ENCODE measurements at regions not wholly inside any gene's neighbourhood (a gene's known extent, or its start where the extent isn't known, plus 50 kb on each side); places are given as distances from the start of the nearest gene placed in this dataset.
"Not testable (repeated sequence)": the region's sequence is repeated elsewhere in the genome, so short reads cannot be mapped to it uniquely, and the experiment has no call there.

DNA sequence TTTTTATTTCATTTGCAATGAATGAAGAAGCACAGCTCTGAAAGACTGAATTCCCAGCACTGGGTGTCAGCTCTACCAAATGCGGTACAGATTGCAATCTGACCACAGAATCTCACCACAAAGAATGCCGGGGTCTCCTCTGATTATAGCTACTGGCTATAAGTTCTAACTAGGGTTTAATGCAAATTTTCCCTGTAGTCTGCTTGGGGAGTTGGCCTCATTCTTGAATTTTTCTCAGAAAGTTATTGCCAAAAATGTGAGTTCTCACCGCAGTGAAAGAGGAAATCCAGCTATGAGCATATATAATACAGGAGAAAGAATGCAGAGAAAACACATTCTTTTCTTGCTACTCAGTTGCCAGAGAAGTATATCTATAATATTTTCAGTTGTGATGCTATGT lies 1255.7 kb upstream of the LRRTM3 start:
- no peak for TF ChIP-seq CTCF (IDR thresholded peaks at IDR 0.05; ENCODE audit: unreplicated experiment)
- no peak overlapping the region for H3K4me3 Mint-ChIP-seq (ENCODE audit: unreplicated experiment)
- intact Hi-C loops (cut with micrococcal nuclease) = no loop called here
- no peaks in the 10 kb centered on the region for H3K9me3 Mint-ChIP-seq (ENCODE audit: unreplicated experiment)
- H3K4me1 Mint-ChIP-seq (ENCODE audit: insufficient read depth, unreplicated experiment) = no peaks in the 10 kb centered on the region
- H3K27me3 Mint-ChIP-seq (ENCODE audit: insufficient read depth, unreplicated experiment) = no peaks in the 10 kb centered on the region
- peaks cover 3% of the 10 kb centered on the region for H3K36me3 Mint-ChIP-seq (ENCODE audit: insufficient read depth, unreplicated experiment)
- ChIA-PET CTCF (no interaction called here), POLR2A (interaction anchor here (0.6 kb wide), 1 partner anchor 105 kb away, joined by 3 read pairs; no protein-coding TSS in a partner anchor)
- H3K27ac Mint-ChIP-seq (ENCODE audit: low read depth, unreplicated experiment) = no peak overlapping the region
- no peak for DNase-seq (ENCODE audit: unreplicated experiment)
- BruUV-seq (replicated peaks) = no TSS peak

GRCh38 chr10:65670596-65670995 lies 1255.2 kb upstream of the LRRTM3 start:
- H3K4me1 Mint-ChIP-seq (ENCODE audit: insufficient read depth, unreplicated experiment); POLR2A ChIA-PET; DNase-seq (ENCODE audit: unreplicated experiment); H3K4me3 Mint-ChIP-seq (ENCODE audit: unreplicated experiment); intact Hi-C loops (cut with micrococcal nuclease); BruUV-seq (replicated peaks); H3K27me3 Mint-ChIP-seq (ENCODE audit: insufficient read depth, unreplicated experiment); H3K9me3 Mint-ChIP-seq (ENCODE audit: unreplicated experiment); H3K27ac Mint-ChIP-seq (ENCODE audit: low read depth, unreplicated experiment); H3K36me3 Mint-ChIP-seq (ENCODE audit: insufficient read depth, unreplicated experiment); CTCF ChIA-PET: not testable (repeated sequence)

- Mint-ChIP-seq H3K27ac (ENCODE audit: low read depth, unreplicated experiment) (no peak overlapping the region), H3K36me3 (ENCODE audit: insufficient read depth, unreplicated experiment) (no peaks in the 10 kb centered on the region), H3K4me3 (ENCODE audit: unreplicated experiment) (no peak overlapping the region), H3K9me3 (ENCODE audit: unreplicated experiment) (no peaks in the 10 kb centered on the region), H3K27me3 (ENCODE audit: insufficient read depth, unreplicated experiment) (no peaks in the 10 kb centered on the region), H3K4me1 (ENCODE audit: insufficient read depth, unreplicated experiment) (no peaks in the 10 kb centered on the region)
- DNase-seq (ENCODE audit: unreplicated experiment) = no peak
- POLR2A ChIA-PET = no interaction called here
- CTCF ChIA-PET = interaction anchor here (0.6 kb wide), 1 partner anchor 724 kb away, joined by 4 read pairs; no protein-coding TSS in a partner anchor
- intact Hi-C loops (cut with micrococcal nuclease) = no loop called here
- TF ChIP-seq CTCF (IDR thresholded peaks at IDR 0.05; ENCODE audit: unreplicated experiment) = no peak
- no TSS peak for BruUV-seq (replicated peaks)
These were observed 1250.6 kb upstream of the LRRTM3 start for GRCh38 chr10:65675236-65675635.

- no TSS peak for BruUV-seq (replicated peaks)
- ChIA-PET POLR2A (no interaction called here), CTCF (no interaction called here)
- DNase-seq (ENCODE audit: unreplicated experiment) = no peak
- H3K27me3 Mint-ChIP-seq (ENCODE audit: insufficient read depth, unreplicated experiment) = no peaks in the 10 kb centered on the region
- no peaks in the 10 kb centered on the region for H3K9me3 Mint-ChIP-seq (ENCODE audit: unreplicated experiment)
- no peak overlapping the region for H3K27ac Mint-ChIP-seq (ENCODE audit: low read depth, unreplicated experiment)
- intact Hi-C loops (cut with micrococcal nuclease) = no loop called here
- H3K4me1 Mint-ChIP-seq (ENCODE audit: insufficient read depth, unreplicated experiment) = no peaks in the 10 kb centered on the region
- H3K36me3 Mint-ChIP-seq (ENCODE audit: insufficient read depth, unreplicated experiment) = no peaks in the 10 kb centered on the region
- H3K4me3 Mint-ChIP-seq (ENCODE audit: unreplicated experiment) = no peak overlapping the region
- no peak for TF ChIP-seq CTCF (IDR thresholded peaks at IDR 0.05; ENCODE audit: unreplicated experiment)
These were observed 1240.9 kb upstream of the LRRTM3 start for GRCh38 chr10:65684896-65685295.

- no peak overlapping the region for H3K4me3 Mint-ChIP-seq (ENCODE audit: unreplicated experiment)
- DNase-seq (ENCODE audit: unreplicated experiment) = no peak
- peaks cover 4% of the 10 kb centered on the region for H3K9me3 Mint-ChIP-seq (ENCODE audit: unreplicated experiment)
- H3K27me3 Mint-ChIP-seq (ENCODE audit: insufficient read depth, unreplicated experiment) = no peaks in the 10 kb centered on the region
- BruUV-seq (replicated peaks) = no TSS peak
- H3K4me1 Mint-ChIP-seq (ENCODE audit: insufficient read depth, unreplicated experiment) = no peaks in the 10 kb centered on the region
- H3K36me3 Mint-ChIP-seq (ENCODE audit: insufficient read depth, unreplicated experiment) = no peaks in the 10 kb centered on the region
- POLR2A ChIA-PET = no interaction called here
- CTCF ChIA-PET = no interaction called here
- no peak overlapping the region for H3K27ac Mint-ChIP-seq (ENCODE audit: low read depth, unreplicated experiment)
- intact Hi-C loops (cut with micrococcal nuclease) = no loop called here
- TF ChIP-seq CTCF (IDR thresholded peaks at IDR 0.05; ENCODE audit: unreplicated experiment) = no peak
These were observed 1224.6 kb upstream of the LRRTM3 start for GRCh38 chr10:65701168-65701776.

Measured in MCF 10A (cell line).